HUES64 (cell line): ENCODE measurements at regions not wholly inside any gene's neighbourhood (a gene's known extent, or its start where the extent isn't known, plus 50 kb on each side); places are given as distances from the start of the nearest gene placed in this dataset.

Experiments
- H3K27ac ChIP-seq: 2 replicates; pipeline ENCODE4 v1.7.0; 2013; ENCODE audit warnings: low read depth, low read length, inconsistent platforms
- H3K27me3 ChIP-seq: 2 replicates; pipeline ENCODE4 v1.6.1; 2013; ENCODE audit warnings: mild to moderate bottlenecking, low read length; ENCODE audit not compliant: insufficient read depth
- H3K36me3 ChIP-seq: 2 replicates; pipeline ENCODE4 v1.6.1; 2013; ENCODE audit warnings: mild to moderate bottlenecking, low read length; ENCODE audit not compliant: insufficient read depth
- H3K4me1 ChIP-seq: 2 replicates; pipeline ENCODE4 v1.6.1; 2013; ENCODE audit warnings: mild to moderate bottlenecking, low read length, moderate library complexity; ENCODE audit not compliant: insufficient read depth
- H3K4me3 ChIP-seq: 2 replicates; pipeline ENCODE4 v1.5.1; 2013; ENCODE audit warnings: mild to moderate bottlenecking, low read length, moderate library complexity
- H3K9ac ChIP-seq: 2 replicates; pipeline ENCODE4 v1.6.1; 2013; ENCODE audit warnings: mild to moderate bottlenecking, low read depth, low read length
- H3K9me3 ChIP-seq: 2 replicates; pipeline ENCODE4 v1.6.1; 2013; ENCODE audit warnings: low read depth, low read length; ENCODE audit not compliant: insufficient read depth
- WGBS: fragments of 150-250, 120-280 bp; methylation state at CpG from one replicate; pipeline ENCODE4 v1.1.7; 2013; ENCODE audit warnings: missing lambda C conversion rate; 5-methylcytosine and 5-hydroxymethylcytosine counted together

GRCh38 chr11:134622458-134622857 lies 210.4 kb upstream of the B3GAT1 start:
- H3K9ac ChIP-seq, result no peak overlapping the region
- H3K4me3 ChIP-seq, result no peak overlapping the region
- no peaks in the 10 kb centered on the region for H3K4me1 ChIP-seq
- H3K27ac ChIP-seq, result no peak overlapping the region
- no peaks in the 10 kb centered on the region for H3K36me3 ChIP-seq
- 97% methylated on average over 6 of the region's 6 CpGs for WGBS
- H3K27me3 ChIP-seq, result no peaks in the 10 kb centered on the region
- no peaks in the 10 kb centered on the region for H3K9me3 ChIP-seq

GRCh38 chr11:134617360-134617759 lies 205.3 kb upstream of the B3GAT1 start:
- H3K27ac ChIP-seq, result no peak overlapping the region
- H3K4me1 ChIP-seq, result no peaks in the 10 kb centered on the region
- H3K9ac ChIP-seq, result no peak overlapping the region
- H3K9me3 ChIP-seq, result no peaks in the 10 kb centered on the region
- H3K4me3 ChIP-seq, result no peak overlapping the region
- no peaks in the 10 kb centered on the region for H3K27me3 ChIP-seq
- no peaks in the 10 kb centered on the region for H3K36me3 ChIP-seq
- WGBS, result 94% methylated on average over 9 of the region's 9 CpGs

GRCh38 chr11:134616038-134616437 lies 204.0 kb upstream of the B3GAT1 start:
- Histone ChIP-seq H3K9ac (no peak overlapping the region), H3K9me3 (no peaks in the 10 kb centered on the region), H3K36me3 (no peaks in the 10 kb centered on the region), H3K4me3 (no peak overlapping the region), H3K4me1 (no peaks in the 10 kb centered on the region), H3K27me3 (no peaks in the 10 kb centered on the region), H3K27ac (no peak overlapping the region)
- 91% methylated on average over 8 of the region's 8 CpGs for WGBS

GRCh38 chr11:134615041-134615615 lies 203.1 kb upstream of the B3GAT1 start:
- Histone ChIP-seq H3K27ac (no peak overlapping the region), H3K27me3 (no peaks in the 10 kb centered on the region), H3K9ac (no peak overlapping the region), H3K9me3 (no peaks in the 10 kb centered on the region), H3K4me1 (no peaks in the 10 kb centered on the region), H3K36me3 (no peaks in the 10 kb centered on the region), H3K4me3 (no peak overlapping the region)
- WGBS, result 84% methylated on average over 5 of the region's 5 CpGs

GRCh38 chr11:134614141-134614540 lies 202.1 kb upstream of the B3GAT1 start:
- H3K27ac ChIP-seq, result no peak overlapping the region
- WGBS, result 93% methylated on average over 4 of the region's 4 CpGs

GRCh38 chr11:134613646-134614045 lies 201.6 kb upstream of the B3GAT1 start:
- Histone ChIP-seq H3K9ac (no peak overlapping the region), H3K27ac (no peak overlapping the region), H3K36me3 (no peaks in the 10 kb centered on the region), H3K4me1 (no peaks in the 10 kb centered on the region), H3K9me3 (no peaks in the 10 kb centered on the region), H3K4me3 (no peak overlapping the region), H3K27me3 (no peaks in the 10 kb centered on the region)
- 96% methylated on average over 9 of the region's 9 CpGs for WGBS

More at GRCh38 chr11:134614141-134614540, 202.1 kb upstream of the B3GAT1 start:
- no peak overlapping the region for H3K4me3 ChIP-seq
- no peaks in the 10 kb centered on the region for H3K9me3 ChIP-seq
- H3K4me1 ChIP-seq, result no peaks in the 10 kb centered on the region
- no peak overlapping the region for H3K9ac ChIP-seq
- no peaks in the 10 kb centered on the region for H3K36me3 ChIP-seq
- no peaks in the 10 kb centered on the region for H3K27me3 ChIP-seq

GRCh38 chr11:134612140-134613030 lies 200.3 kb upstream of the B3GAT1 start:
- Histone ChIP-seq H3K36me3 (no peaks in the 10 kb centered on the region), H3K4me3 (no peak overlapping the region), H3K4me1 (no peaks in the 10 kb centered on the region), H3K27ac (no peak overlapping the region), H3K9me3 (no peaks in the 10 kb centered on the region), H3K27me3 (no peaks in the 10 kb centered on the region), H3K9ac (no peak overlapping the region)
- WGBS, result 74% methylated on average over 12 of the region's 12 CpGs

- H3K27ac ChIP-seq, result no peak overlapping the region
- no peaks in the 10 kb centered on the region for H3K4me1 ChIP-seq
- H3K9me3 ChIP-seq, result no peaks in the 10 kb centered on the region
- H3K36me3 ChIP-seq, result no peaks in the 10 kb centered on the region
- no peak overlapping the region for H3K9ac ChIP-seq
- H3K4me3 ChIP-seq, result no peak overlapping the region
- WGBS, result 92% methylated on average over 8 of the region's 8 CpGs
- no peaks in the 10 kb centered on the region for H3K27me3 ChIP-seq
These were observed 199.5 kb upstream of the B3GAT1 start for GRCh38 chr11:134611537-134611936.

- no peak overlapping the region for H3K4me3 ChIP-seq
- 89% methylated on average over 23 of the region's 23 CpGs for WGBS
- H3K9ac ChIP-seq, result no peak overlapping the region
- H3K27me3 ChIP-seq, result no peaks in the 10 kb centered on the region
- H3K27ac ChIP-seq, result no peak overlapping the region
- H3K36me3 ChIP-seq, result no peaks in the 10 kb centered on the region
- no peaks in the 10 kb centered on the region for H3K9me3 ChIP-seq
- H3K4me1 ChIP-seq, result no peaks in the 10 kb centered on the region
These were observed 198.3 kb upstream of the B3GAT1 start for GRCh38 chr11:134610116-134610910.

GRCh38 chr11:134609361-134610115 lies 197.5 kb upstream of the B3GAT1 start:
- Histone ChIP-seq H3K4me1 (no peaks in the 10 kb centered on the region), H3K9me3 (no peaks in the 10 kb centered on the region), H3K36me3 (no peaks in the 10 kb centered on the region), H3K4me3 (no peak overlapping the region), H3K27ac (no peak overlapping the region), H3K9ac (no peak overlapping the region), H3K27me3 (no peaks in the 10 kb centered on the region)
- WGBS, result 94% methylated on average over 27 of the region's 27 CpGs
